Neural cell (in vitro differentiated cells): ENCODE measurements at regions not wholly inside any gene's neighbourhood (a gene's known extent, or its start where the extent isn't known, plus 50 kb on each side); places are given as distances from the start of the nearest gene placed in this dataset.

Source experiments
- H2AFZ ChIP-seq: fragments of 200-600, 300-800 bp; sonication (generic), shearing (Covaris generic); 2 replicates; pipeline ENCODE4 v1.6.0; 2014; ENCODE audit warnings: low read depth, mild to moderate bottlenecking, antibody characterized with exemption, low read length, moderate library complexity
- H3F3A ChIP-seq: fragments of 200-600 bp; shearing (Covaris generic); 2 replicates; pipeline ENCODE4 v1.6.1; 2016; ENCODE audit warnings: mild to moderate bottlenecking, moderate library complexity, mixed read lengths, antibody characterized with exemption, low read length; ENCODE audit not compliant: insufficient read depth, poor library complexity, severe bottlenecking
- H3K27ac ChIP-seq: fragments of 200-600, 300-800 bp; sonication (generic), shearing (Covaris generic); 2 replicates; pipeline ENCODE4 v1.5.1; 2014; ENCODE audit warnings: mild to moderate bottlenecking, low read length, moderate library complexity
- H3K27me3 ChIP-seq: fragments of 300-800, 200-600 bp; sonication (generic), shearing (Covaris generic); 2 replicates; pipeline ENCODE4 v1.6.0; 2014; ENCODE audit warnings: mild to moderate bottlenecking, low read depth, low read length, moderate library complexity; ENCODE audit not compliant: insufficient read depth
- H3K36me3 ChIP-seq: fragments of 300-800, 200-600 bp; sonication (generic), shearing (Covaris generic); 2 replicates; pipeline ENCODE4 v1.5.1; 2014; ENCODE audit warnings: mild to moderate bottlenecking, antibody characterized with exemption, low read length, moderate library complexity; ENCODE audit not compliant: insufficient read depth
- H3K4me2 ChIP-seq: fragments of 300-800, 200-600 bp; sonication (generic), shearing (Covaris generic); 2 replicates; pipeline ENCODE4 v1.6.0; 2014; ENCODE audit warnings: mild to moderate bottlenecking, low read length
- H3K4me3 ChIP-seq: fragments of 300-800, 200-600 bp; sonication (generic), shearing (Covaris generic); 2 replicates; pipeline ENCODE4 v1.5.1; 2014; ENCODE audit warnings: mild to moderate bottlenecking, low read length, moderate library complexity
- H3K79me2 ChIP-seq: fragments of 200-600 bp; shearing (Covaris generic); replicated peaks from 2 replicates; pipeline ENCODE4 v1.6.0; 2014; ENCODE audit warnings: mild to moderate bottlenecking, low read length, moderate library complexity; ENCODE audit not compliant: insufficient read depth
- H3K9ac ChIP-seq: fragments of 300-800, 200-600 bp; sonication (generic), shearing (Covaris generic); 2 replicates; pipeline ENCODE4 v1.6.1; 2016; ENCODE audit warnings: mild to moderate bottlenecking, low read length, mixed read lengths
- H3K9me2 ChIP-seq: fragments of 200-600 bp; shearing (Covaris generic); 2 replicates; pipeline ENCODE4 v1.6.1; 2016; ENCODE audit warnings: mild to moderate bottlenecking, low read length, mixed read lengths; ENCODE audit not compliant: insufficient read depth
- H3K9me3 ChIP-seq: fragments of 200-600, 300-800 bp; sonication (generic), shearing (Covaris generic); 2 replicates; pipeline ENCODE4 v1.6.1; 2016; ENCODE audit warnings: mild to moderate bottlenecking, mixed run types, low read length, moderate library complexity, mixed read lengths
- H4K20me1 ChIP-seq: fragments of 200-600 bp; shearing (Covaris generic); 2 replicates; pipeline ENCODE4 v1.6.1; 2016; ENCODE audit warnings: mild to moderate bottlenecking, mixed run types; ENCODE audit not compliant: insufficient read depth
- CTCF ChIP-seq: fragments of 450-650 bp; IDR thresholded peaks from 2 replicates; pipeline ENCODE4 v1.5.1; 2014; ENCODE audit warnings: antibody characterized with exemption, mild to moderate bottlenecking, moderate library complexity; ENCODE audit not compliant: poor library complexity, severe bottlenecking
- EP300 ChIP-seq: fragments of 450-650 bp; conservative IDR thresholded peaks from 2 replicates; pipeline ENCODE4 v1.6.1; 2014; ENCODE audit warnings: antibody characterized with exemption, mild to moderate bottlenecking, moderate library complexity; ENCODE audit not compliant: poor library complexity, severe bottlenecking
- EZH2 ChIP-seq: fragments of 200-600, 300-800 bp; shearing (Covaris generic), sonication (generic); IDR thresholded peaks from 2 replicates; pipeline ENCODE4 v1.6.1; 2014; ENCODE audit warnings: antibody characterized with exemption, low read length, borderline replicate concordance, mild to moderate bottlenecking; ENCODE audit not compliant: insufficient read depth, poor library complexity, severe bottlenecking
- MXI1 ChIP-seq: fragments of 450-650 bp; conservative IDR thresholded peaks from 2 replicates; pipeline ENCODE4 v1.6.1; 2014; ENCODE audit warnings: antibody characterized with exemption, mild to moderate bottlenecking; ENCODE audit not compliant: poor library complexity, severe bottlenecking
- POLR2AphosphoS5 ChIP-seq: IDR thresholded peaks from 2 replicates; pipeline ENCODE4 v1.6.1; 2012
- RAD21 ChIP-seq: fragments of 450-650 bp; conservative IDR thresholded peaks from 2 replicates; pipeline ENCODE4 v1.6.1; 2014; ENCODE audit warnings: antibody characterized with exemption, mild to moderate bottlenecking, moderate library complexity
- SMC3 ChIP-seq: fragments of 450-650 bp; conservative IDR thresholded peaks from 2 replicates; pipeline ENCODE4 v1.6.1; 2014; ENCODE audit warnings: antibody characterized with exemption, mild to moderate bottlenecking, moderate library complexity; ENCODE audit not compliant: poor library complexity
- TAF1 ChIP-seq: IDR thresholded peaks from 2 replicates; pipeline ENCODE4 v1.6.1; 2012; ENCODE audit warnings: low read depth
- TF ChIP-seq, protein P1 (sequence below): IDR thresholded peaks from 2 replicates; pipeline ENCODE4 v1.6.1; 2012; ENCODE audit warnings: borderline replicate concordance

GRCh38 chr13:104085611-104086010 is 1019.4 kb upstream of the SLC10A2 start:
- no peaks in the 10 kb centered on the region for H3K9me3 ChIP-seq
- TF ChIP-seq POLR2AphosphoS5 (no peak), CTCF (no peak), SMC3 (no peak), EP300 (no peak), TAF1 (no peak), EZH2 (no peak), RAD21 (no peak), MXI1 (no peak)
- TF ChIP-seq, protein P1, sequence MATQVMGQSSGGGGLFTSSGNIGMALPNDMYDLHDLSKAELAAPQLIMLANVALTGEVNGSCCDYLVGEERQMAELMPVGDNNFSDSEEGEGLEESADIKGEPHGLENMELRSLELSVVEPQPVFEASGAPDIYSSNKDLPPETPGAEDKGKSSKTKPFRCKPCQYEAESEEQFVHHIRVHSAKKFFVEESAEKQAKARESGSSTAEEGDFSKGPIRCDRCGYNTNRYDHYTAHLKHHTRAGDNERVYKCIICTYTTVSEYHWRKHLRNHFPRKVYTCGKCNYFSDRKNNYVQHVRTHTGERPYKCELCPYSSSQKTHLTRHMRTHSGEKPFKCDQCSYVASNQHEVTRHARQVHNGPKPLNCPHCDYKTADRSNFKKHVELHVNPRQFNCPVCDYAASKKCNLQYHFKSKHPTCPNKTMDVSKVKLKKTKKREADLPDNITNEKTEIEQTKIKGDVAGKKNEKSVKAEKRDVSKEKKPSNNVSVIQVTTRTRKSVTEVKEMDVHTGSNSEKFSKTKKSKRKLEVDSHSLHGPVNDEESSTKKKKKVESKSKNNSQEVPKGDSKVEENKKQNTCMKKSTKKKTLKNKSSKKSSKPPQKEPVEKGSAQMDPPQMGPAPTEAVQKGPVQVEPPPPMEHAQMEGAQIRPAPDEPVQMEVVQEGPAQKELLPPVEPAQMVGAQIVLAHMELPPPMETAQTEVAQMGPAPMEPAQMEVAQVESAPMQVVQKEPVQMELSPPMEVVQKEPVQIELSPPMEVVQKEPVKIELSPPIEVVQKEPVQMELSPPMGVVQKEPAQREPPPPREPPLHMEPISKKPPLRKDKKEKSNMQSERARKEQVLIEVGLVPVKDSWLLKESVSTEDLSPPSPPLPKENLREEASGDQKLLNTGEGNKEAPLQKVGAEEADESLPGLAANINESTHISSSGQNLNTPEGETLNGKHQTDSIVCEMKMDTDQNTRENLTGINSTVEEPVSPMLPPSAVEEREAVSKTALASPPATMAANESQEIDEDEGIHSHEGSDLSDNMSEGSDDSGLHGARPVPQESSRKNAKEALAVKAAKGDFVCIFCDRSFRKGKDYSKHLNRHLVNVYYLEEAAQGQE, result no peak
- no peak overlapping the region for H2AFZ ChIP-seq
- no peaks in the 10 kb centered on the region for H3F3A ChIP-seq
- H4K20me1 ChIP-seq, result no peaks in the 10 kb centered on the region
- no peaks in the 10 kb centered on the region for H3K9me2 ChIP-seq
- no peaks in the 10 kb centered on the region for H3K27me3 ChIP-seq
- no peaks in the 10 kb centered on the region for H3K36me3 ChIP-seq
- H3K4me2 ChIP-seq, result no peak overlapping the region
- no peaks in the 10 kb centered on the region for H3K79me2 ChIP-seq
- no peak overlapping the region for H3K27ac ChIP-seq
- H3K4me3 ChIP-seq, result no peak overlapping the region
- no peak overlapping the region for H3K9ac ChIP-seq

DNA sequence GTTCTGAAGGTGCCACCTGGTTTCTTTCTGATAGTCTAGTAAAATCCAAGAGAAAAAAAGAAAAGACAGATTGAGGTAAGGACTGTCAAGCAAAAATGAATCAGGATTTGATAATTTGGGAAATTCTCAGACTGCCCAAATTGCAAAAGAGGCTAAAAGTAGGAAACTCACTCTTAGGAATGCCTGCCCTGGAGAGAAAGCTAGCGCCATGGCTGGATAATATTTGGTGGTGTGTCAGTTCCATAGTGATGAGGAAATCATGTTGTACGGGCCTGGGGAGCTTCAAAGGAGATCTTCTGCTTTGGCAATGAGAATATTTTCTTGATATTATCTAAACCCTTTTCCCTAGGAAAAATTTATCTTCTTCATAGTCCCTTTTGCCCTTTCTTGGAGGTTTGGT is 1008.1 kb upstream of the SLC10A2 start:
- H3K27ac ChIP-seq, result no peak overlapping the region
- no peak overlapping the region for H3K9ac ChIP-seq
- no peak overlapping the region for H2AFZ ChIP-seq
- no peaks in the 10 kb centered on the region for H3K9me2 ChIP-seq
- H4K20me1 ChIP-seq, result no peaks in the 10 kb centered on the region
- H3F3A ChIP-seq, result no peaks in the 10 kb centered on the region
- no peak overlapping the region for H3K4me3 ChIP-seq
- no peaks in the 10 kb centered on the region for H3K79me2 ChIP-seq
- no peaks in the 10 kb centered on the region for H3K36me3 ChIP-seq
- no peaks in the 10 kb centered on the region for H3K9me3 ChIP-seq
- H3K4me2 ChIP-seq, result no peak overlapping the region
- TF ChIP-seq MXI1, result no peak
- no peak for TF ChIP-seq EZH2
- no peak for TF ChIP-seq TAF1
- TF ChIP-seq SMC3, result no peak
- no peak for TF ChIP-seq EP300
- TF ChIP-seq POLR2AphosphoS5, result no peak
- TF ChIP-seq, protein P1, result no peak
- TF ChIP-seq CTCF, result no peak
- TF ChIP-seq RAD21, result no peak
- no peaks in the 10 kb centered on the region for H3K27me3 ChIP-seq
